ENCODE measurements at regions not wholly inside any gene's neighbourhood (a gene's known extent, or its start where the extent isn't known, plus 50 kb on each side); places are given as distances from the start of the nearest gene placed in this dataset.
A peak's percentile ranks its signal among the peaks of the same experiment; 100 is the strongest.

GRCh38 chr4:53913771-53914170 lies 150.6 kb downstream of the CHIC2 start:
- DNase-seq (ENCODE audit: low spot score, unreplicated experiment), result no peak
- peaks cover under 1% of the 10 kb centered on the region for H3K4me1 Mint-ChIP-seq (ENCODE audit: low read depth)
- H3K27me3 Mint-ChIP-seq, result peaks cover 29% of the 10 kb centered on the region
- TF ChIP-seq CTCF (IDR thresholded peaks at IDR 0.05; ENCODE audit: unreplicated experiment), result no peak
- no peaks in the 10 kb centered on the region for H3K36me3 Mint-ChIP-seq (ENCODE audit: insufficient read depth)
- H3K9me3 Mint-ChIP-seq (ENCODE audit: low read depth), result no peaks in the 10 kb centered on the region
- no peak overlapping the region for H3K4me3 Mint-ChIP-seq (ENCODE audit: low read depth)
- no peak overlapping the region for H3K27ac Mint-ChIP-seq

- no peak overlapping the region for H3K4me3 Mint-ChIP-seq (ENCODE audit: low read depth)
- H3K4me1 Mint-ChIP-seq (ENCODE audit: low read depth), result peaks cover 8% of the 10 kb centered on the region
- no peak overlapping the region for H3K27ac Mint-ChIP-seq
- no peak for TF ChIP-seq CTCF (IDR thresholded peaks at IDR 0.05; ENCODE audit: unreplicated experiment)
- DNase-seq (ENCODE audit: low spot score, unreplicated experiment), result no peak
- H3K36me3 Mint-ChIP-seq (ENCODE audit: insufficient read depth), result no peaks in the 10 kb centered on the region
- no peaks in the 10 kb centered on the region for H3K9me3 Mint-ChIP-seq (ENCODE audit: low read depth)
- H3K27me3 Mint-ChIP-seq, result peaks cover 30% of the 10 kb centered on the region
These were observed 151.5 kb downstream of the CHIC2 start for GRCh38 chr4:53912766-53913497.

DNA sequence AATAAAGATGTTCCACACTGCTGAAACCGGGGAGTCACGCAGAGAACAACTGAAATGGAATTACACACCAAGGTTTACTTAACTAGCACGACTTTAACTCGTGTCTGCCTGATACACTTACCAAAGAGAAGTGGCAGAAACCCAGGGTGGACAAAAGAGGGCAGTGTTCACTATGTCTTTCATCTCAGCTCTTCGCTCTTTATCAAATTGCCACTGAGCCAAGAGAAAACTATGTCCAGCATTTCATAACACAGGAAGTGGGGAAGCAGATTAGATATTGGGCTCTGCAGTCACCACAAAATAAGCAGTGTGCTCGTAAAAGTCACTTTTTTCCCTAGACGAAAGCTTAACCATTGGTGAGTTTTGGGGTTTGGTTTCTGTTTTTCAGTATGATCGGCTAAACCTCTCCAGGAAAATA lies 155.7 kb downstream of the CHIC2 start:
- no peak for DNase-seq (ENCODE audit: low spot score, unreplicated experiment)
- H3K27me3 Mint-ChIP-seq, result peaks cover 35% of the 10 kb centered on the region
- H3K27ac Mint-ChIP-seq, result no peak overlapping the region
- peak overlapping the region; percentile 29 for H3K4me3 Mint-ChIP-seq (ENCODE audit: low read depth)
- TF ChIP-seq CTCF (IDR thresholded peaks at IDR 0.05; ENCODE audit: unreplicated experiment), result peak; percentile 71
- peaks cover 21% of the 10 kb centered on the region for H3K4me1 Mint-ChIP-seq (ENCODE audit: low read depth)
- H3K36me3 Mint-ChIP-seq (ENCODE audit: insufficient read depth), result no peaks in the 10 kb centered on the region
- no peaks in the 10 kb centered on the region for H3K9me3 Mint-ChIP-seq (ENCODE audit: low read depth)

DNA sequence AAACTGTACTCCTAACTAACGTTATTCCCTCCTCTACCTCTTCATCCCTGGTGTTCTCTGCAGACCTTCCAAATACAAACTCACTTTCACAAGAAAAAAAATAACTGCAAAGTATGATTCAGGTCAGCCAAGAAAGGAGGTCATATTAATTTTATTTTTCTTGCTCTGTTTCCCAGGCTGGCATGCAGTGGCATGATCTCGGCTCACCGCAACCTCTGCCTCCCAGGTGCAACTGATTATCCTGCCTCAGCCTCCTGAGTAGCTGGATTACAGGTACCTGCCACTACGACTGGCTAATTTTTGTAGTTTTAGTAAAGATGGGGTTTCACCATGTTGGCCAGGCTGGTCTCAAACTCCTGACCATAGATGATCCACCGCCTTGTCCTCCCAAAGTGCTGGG lies 156.6 kb downstream of the CHIC2 start:
- Mint-ChIP-seq H3K9me3 (ENCODE audit: low read depth) (no peaks in the 10 kb centered on the region), H3K4me3 (ENCODE audit: low read depth) (no peak overlapping the region), H3K27me3 (peaks cover 34% of the 10 kb centered on the region), H3K27ac (no peak overlapping the region), H3K36me3 (ENCODE audit: insufficient read depth) (no peaks in the 10 kb centered on the region), H3K4me1 (ENCODE audit: low read depth) (peaks cover 21% of the 10 kb centered on the region)
- no peak for DNase-seq (ENCODE audit: low spot score, unreplicated experiment)
- no peak for TF ChIP-seq CTCF (IDR thresholded peaks at IDR 0.05; ENCODE audit: unreplicated experiment)

DNA sequence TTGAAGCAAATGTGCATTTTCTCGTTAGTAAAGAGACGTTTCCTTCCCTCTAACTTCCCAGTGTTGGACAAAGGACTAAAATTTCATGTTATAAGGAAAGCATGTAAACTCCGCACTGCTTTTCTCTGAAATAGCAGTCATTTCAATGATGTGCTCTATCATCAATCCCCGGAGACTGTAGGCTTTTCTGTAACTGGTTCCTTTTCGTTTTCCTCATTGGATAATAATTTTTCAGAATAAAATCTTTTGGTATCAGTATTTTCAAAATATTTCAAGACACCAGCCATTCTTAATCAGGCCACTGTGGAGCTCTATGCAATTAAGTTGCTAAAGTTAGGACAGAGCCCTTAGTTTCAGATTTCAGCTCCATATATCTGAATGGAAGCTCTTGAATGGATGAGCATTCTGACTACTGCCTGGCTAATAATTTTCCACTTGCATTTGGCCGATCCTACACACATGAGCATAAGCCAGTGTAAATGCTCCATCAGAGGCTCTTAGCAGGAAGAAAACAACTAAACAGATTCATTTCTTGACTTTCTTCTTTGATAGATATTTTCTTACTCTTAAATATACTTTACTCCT lies 157.7 kb downstream of the CHIC2 start:
- DNase-seq (ENCODE audit: low spot score, unreplicated experiment), result no peak
- H3K9me3 Mint-ChIP-seq (ENCODE audit: low read depth), result no peaks in the 10 kb centered on the region
- H3K36me3 Mint-ChIP-seq (ENCODE audit: insufficient read depth), result no peaks in the 10 kb centered on the region
- no peak overlapping the region for H3K27ac Mint-ChIP-seq
- peak overlapping the region; percentile 61 for H3K4me3 Mint-ChIP-seq (ENCODE audit: low read depth)
- H3K4me1 Mint-ChIP-seq (ENCODE audit: low read depth), result peaks cover 21% of the 10 kb centered on the region
- H3K27me3 Mint-ChIP-seq, result peaks cover 43% of the 10 kb centered on the region
- no peak for TF ChIP-seq CTCF (IDR thresholded peaks at IDR 0.05; ENCODE audit: unreplicated experiment)
